Glomerular endothelial cell (primary cell): ENCODE measurements at regions not wholly inside any gene's neighbourhood (a gene's known extent, or its start where the extent isn't known, plus 50 kb on each side); places are given as distances from the start of the nearest gene placed in this dataset.

Experiments
- DNase-seq: peaks from one replicate; pipeline ENCODE4 v3.0.0-alpha.2; 2011; ENCODE audit warnings: low read depth, low spot score; ENCODE audit errors: extremely low read depth

DNA sequence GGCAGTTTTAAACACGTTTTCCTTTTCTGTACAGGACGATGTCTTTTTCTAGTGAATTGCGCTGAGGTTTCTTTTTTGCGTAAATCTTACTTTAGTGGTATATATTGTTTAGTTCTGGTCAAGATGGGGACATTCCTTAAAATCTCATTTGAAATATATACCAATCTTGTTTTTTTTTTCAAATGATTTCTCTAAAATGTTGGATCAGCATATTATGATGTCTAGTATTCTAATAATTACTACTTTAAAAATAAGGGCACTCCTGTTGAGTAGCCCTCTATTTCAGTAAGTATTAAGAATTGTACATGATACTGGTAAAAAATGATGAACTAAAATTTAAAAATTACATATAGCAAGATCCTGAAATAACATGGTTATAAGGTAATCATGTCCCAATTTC lies 224.1 kb upstream of the ARHGAP24 start:
- no peak for DNase-seq

GRCh38 chr4:85257817-85258370 lies 217.1 kb upstream of the ARHGAP24 start:
- DNase-seq, result no peak

- DNase-seq, result no peak
These were observed 214.9 kb upstream of the ARHGAP24 start for GRCh38 chr4:85260064-85260463.

DNA sequence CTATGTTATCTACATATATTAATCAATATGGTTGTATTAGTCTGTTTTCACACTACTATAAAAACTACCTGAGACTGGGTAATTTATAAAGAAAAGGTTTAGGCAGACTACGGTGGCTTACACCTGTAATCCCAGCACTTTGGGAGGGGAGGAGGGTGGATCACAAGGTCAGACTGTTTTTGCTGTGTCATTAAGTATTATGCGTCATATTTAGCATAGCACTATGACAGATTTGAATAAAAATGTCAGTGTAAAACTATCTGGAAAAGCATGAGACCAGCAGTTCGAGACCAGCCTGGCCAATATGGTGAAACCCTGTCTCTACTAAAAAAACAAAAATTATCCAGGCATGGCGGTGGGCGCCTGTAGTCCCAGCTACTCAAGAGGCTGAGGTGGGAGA lies 209.7 kb upstream of the ARHGAP24 start:
- DNase-seq, result no peak

DNA sequence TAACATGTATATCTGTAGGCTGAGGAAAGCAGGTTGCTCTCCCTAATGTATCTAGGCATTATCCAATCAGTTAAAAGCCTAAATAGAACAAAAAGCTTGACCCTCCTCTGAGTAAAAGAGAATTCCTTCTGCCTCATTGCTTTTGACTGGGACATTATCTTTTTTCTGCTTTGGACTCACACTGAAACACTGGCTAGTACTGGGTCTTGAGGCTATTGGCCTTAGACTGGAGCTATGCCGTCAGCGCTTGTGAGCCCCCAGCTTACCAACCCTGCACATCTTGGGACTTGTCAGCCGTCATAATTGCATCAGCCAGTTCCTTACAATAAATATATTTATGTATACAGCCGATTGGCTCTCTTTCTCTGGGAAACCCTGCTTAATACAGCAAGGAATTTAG lies 206.8 kb upstream of the ARHGAP24 start:
- DNase-seq, result no peak

DNA sequence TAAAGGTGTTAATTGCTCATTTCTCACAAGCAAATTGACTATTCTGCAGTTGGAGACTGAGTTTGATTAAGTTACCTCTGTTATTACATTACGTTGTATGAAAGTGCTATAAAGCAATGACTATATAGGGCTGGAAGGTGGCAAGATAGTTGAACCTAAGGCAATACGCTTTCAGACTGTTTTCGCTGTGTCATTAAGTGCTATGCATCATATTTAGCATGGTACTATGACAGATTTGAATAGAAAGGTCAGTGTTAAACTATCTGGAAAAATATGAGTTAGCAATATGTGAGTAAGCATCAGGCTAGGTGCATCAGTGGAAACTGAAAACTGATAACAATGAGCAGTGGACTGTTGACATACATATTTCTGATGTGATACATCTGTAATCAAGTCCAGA lies 206.0 kb upstream of the ARHGAP24 start:
- DNase-seq, result no peak

- DNase-seq, result no peak
These were observed 200.0 kb upstream of the ARHGAP24 start for GRCh38 chr4:85274955-85275354.

DNA sequence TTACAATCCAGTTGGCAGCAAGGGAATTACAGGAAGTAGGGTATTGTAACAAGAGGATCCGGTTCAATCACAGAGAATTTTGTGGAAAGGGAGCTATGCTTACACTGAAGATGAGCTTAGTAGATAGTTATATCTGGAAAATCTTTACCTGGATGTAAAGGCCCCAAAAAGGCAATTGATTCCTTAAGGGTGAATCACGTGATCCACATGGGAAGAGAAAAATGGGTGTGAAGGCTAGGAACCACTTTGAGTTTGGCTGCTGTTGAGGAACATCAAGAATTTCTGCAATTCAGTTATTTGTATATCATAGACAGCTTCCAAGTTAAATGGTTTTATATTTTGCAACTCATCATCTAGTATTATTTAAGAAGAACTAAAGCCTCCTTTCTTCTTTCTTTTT lies 194.0 kb upstream of the ARHGAP24 start:
- no peak for DNase-seq

- no peak for DNase-seq
These were observed 183.7 kb upstream of the ARHGAP24 start for GRCh38 chr4:85291226-85291625.

- DNase-seq, result no peak
These were observed 176.9 kb upstream of the ARHGAP24 start for GRCh38 chr4:85298037-85298436.

DNA sequence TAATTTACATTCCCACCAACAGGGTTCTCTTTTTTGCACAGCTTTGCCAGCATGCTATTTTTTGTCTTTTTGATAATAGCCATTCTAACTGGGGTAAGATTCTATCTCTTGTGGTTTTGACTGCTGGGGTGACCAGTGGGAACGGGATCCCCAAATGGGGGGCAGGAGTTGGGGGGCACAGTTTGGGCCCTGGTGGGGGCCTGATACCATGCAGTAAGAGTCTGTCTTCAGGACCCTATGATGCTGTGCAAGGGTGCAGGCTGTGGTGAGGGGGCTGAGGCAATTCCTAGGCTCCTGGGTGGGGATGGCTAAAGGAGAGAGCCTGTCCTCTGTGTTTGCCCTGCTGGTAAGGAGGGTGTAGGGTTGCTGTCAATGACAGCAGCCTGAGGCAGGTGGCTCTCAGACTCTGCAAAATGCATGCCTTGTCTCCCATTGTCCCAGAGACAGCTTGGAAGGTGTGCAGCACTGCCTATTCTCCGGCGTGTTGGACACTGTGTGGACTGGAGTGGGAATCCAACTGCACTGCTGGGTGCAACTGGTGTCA lies 172.7 kb upstream of the ARHGAP24 start:
- no peak for DNase-seq

- no peak for DNase-seq
These were observed 172.2 kb upstream of the ARHGAP24 start for GRCh38 chr4:85302756-85303155.

DNA sequence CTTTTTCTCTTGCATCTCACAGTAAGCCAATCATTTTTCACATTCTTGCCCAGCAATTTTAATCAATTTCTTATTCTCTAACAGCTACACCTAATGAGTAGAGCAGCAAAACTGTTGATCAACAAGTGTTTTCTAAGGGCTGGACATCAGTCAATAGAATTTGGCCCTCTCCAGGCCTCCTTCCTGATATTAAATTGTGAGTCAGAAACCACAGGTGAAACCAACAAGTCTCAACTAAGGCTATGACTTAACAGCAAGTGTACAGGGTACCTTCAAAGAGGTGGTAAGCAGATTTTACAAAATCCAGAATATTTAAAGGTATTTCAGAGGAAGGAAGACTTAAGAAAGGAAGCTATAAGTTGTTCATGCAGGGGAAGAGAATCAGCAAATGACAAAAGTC lies 156.5 kb upstream of the ARHGAP24 start:
- DNase-seq, result no peak

- no peak for DNase-seq
These were observed 116.1 kb upstream of the ARHGAP24 start for GRCh38 chr4:85358831-85359230.

DNA sequence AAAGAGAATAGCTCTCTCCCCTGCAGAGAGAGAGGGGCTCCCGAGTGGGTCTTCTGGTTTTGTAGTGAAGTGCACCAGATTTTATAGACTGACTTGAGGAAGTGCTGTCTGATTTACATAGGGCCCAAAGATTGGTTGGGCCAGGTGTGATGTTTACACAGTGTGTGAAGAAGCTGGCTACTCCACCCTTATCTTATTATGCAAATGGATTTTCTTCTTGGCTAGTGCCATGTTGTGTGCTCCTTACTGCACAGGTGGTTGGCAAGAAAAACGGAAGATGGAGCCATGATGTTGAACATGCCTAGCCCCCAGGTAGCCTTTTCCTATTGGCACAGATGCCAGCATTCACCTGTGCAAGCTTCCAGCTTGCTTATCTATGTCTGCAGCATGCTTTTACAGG lies 112.4 kb upstream of the ARHGAP24 start:
- DNase-seq, result no peak

GRCh38 chr4:85367815-85368214 lies 107.1 kb upstream of the ARHGAP24 start:
- no peak for DNase-seq

GRCh38 chr4:85368240-85368639 lies 106.7 kb upstream of the ARHGAP24 start:
- no peak for DNase-seq

GRCh38 chr4:85368932-85369331 lies 106.0 kb upstream of the ARHGAP24 start:
- DNase-seq, result no peak

- DNase-seq, result no peak
These were observed 105.1 kb upstream of the ARHGAP24 start for GRCh38 chr4:85369703-85370380.

GRCh38 chr4:85370400-85371032 lies 104.4 kb upstream of the ARHGAP24 start:
- DNase-seq, result peak; percentile 18

GRCh38 chr4:85372966-85373365 lies 102.0 kb upstream of the ARHGAP24 start:
- DNase-seq, result no peak

- DNase-seq, result no peak
These were observed 98.7 kb upstream of the ARHGAP24 start for GRCh38 chr4:85376285-85376684.
